ENCODE measurements at regions not wholly inside any gene's neighbourhood (a gene's known extent, or its start where the extent isn't known, plus 50 kb on each side); places are given as distances from the start of the nearest gene placed in this dataset.

DNA sequence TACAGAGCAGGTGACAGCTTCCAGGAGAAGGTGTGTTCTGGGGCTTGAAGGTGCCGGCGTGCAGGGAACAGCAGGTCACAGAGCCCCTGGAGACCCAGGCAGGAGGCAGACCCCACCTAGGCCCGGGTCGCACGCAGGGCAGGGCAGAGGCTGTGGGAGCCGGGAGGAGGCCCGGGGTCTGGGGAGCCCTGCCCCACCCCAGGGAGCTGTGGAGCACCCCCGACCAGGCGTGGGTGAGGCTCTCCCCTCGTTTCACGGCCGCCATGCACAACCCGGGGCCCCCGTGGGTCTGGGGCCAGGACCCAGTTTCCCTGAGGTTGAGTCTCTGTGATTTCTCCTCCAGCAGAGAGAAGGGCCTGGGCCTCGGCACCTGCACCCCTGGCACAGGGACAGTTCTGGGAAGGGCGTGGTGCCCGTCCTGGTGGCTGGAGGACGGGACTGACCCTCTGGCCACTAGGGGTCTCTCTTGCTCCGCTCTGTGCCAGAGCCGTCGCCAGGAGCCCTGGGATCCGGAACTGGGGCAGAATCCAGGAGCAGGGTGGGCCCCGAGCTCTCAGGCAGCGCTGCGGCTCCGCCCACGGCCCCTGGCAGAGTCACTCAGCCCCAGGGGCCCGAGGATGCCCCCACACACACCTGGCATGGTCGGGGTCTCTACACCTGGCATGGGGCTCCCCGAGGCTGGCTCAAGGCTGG, 75.2 kb upstream of the FBRSL1 start:
- DNase-seq: peak; percentile 61 to 78
- Histone ChIP-seq H3K9me3 (no peaks in the 10 kb centered on the region), H3K27ac (no peak overlapping the region), H3K36me3 (no peaks in the 10 kb centered on the region), H3K4me1 (peaks cover 0 to 11% (median 2%) of the 10 kb centered on the region in 4 donors), H3K27me3 (peaks cover 0 to 70% of the 10 kb centered on the region in 2 donors), H3K4me3 (no peak overlapping the region)
- TF ChIP-seq, protein P1, sequence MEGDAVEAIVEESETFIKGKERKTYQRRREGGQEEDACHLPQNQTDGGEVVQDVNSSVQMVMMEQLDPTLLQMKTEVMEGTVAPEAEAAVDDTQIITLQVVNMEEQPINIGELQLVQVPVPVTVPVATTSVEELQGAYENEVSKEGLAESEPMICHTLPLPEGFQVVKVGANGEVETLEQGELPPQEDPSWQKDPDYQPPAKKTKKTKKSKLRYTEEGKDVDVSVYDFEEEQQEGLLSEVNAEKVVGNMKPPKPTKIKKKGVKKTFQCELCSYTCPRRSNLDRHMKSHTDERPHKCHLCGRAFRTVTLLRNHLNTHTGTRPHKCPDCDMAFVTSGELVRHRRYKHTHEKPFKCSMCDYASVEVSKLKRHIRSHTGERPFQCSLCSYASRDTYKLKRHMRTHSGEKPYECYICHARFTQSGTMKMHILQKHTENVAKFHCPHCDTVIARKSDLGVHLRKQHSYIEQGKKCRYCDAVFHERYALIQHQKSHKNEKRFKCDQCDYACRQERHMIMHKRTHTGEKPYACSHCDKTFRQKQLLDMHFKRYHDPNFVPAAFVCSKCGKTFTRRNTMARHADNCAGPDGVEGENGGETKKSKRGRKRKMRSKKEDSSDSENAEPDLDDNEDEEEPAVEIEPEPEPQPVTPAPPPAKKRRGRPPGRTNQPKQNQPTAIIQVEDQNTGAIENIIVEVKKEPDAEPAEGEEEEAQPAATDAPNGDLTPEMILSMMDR (IDR thresholded peaks at IDR 0.05): peak; percentile 77 to 85
- intact Hi-C loops (cut with DNase I; ENCODE audit: low total_unique reads): loop anchor here (5.0 kb wide), 3 partner anchors 108 to 262 kb away; partner anchors contain the start of gene LRCOL1

DNA sequence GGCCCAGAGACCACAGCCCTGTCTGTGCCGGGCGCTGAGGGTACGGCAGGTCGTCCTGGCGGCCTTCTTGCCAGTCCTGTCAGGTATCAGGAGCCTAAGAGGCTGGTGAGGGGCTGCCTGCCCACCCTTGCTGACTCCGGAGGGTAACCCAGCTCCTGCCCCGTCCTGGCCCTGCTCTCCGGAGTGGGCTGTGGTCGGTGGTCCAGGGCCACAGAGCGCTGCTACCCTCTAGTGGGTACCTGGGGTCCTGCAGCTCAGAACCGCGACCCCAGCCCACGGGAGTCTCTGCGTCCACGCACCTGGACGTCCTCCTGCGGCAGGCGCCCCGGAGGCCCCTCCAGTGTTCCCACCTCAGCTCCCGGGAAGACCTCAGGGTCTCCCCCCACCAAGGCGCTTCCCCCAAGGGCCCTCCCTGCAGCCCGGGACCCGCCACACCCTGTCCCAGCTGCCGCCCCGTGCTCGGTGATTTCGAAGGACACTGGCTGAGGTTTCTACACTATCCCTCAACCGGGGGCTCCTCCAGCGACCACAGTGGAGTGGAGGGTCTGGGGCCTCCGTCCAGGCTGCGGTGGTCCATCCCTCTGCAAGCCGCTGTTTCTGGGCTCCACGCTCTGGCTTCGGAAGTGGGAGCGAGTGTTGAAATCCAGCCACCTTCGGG, 75.9 kb upstream of the FBRSL1 start:
- DNase-seq: no peak
- no peaks in the 10 kb centered on the region for H3K9me3 ChIP-seq
- intact Hi-C loops (cut with DNase I; ENCODE audit: low total_unique reads): loop anchor here (5.0 kb wide), 2 partner anchors 198 to 262 kb away; partner anchors contain the start of gene LRCOL1
- H3K36me3 ChIP-seq: no peaks in the 10 kb centered on the region
- no peak overlapping the region for H3K27ac ChIP-seq
- H3K4me1 ChIP-seq: peaks cover 0 to 11% (median 2%) of the 10 kb centered on the region in 4 donors
- TF ChIP-seq, protein P1 (IDR thresholded peaks at IDR 0.05): peak in 1 of 2 experiments; percentile 14
- peaks cover 0 to 72% of the 10 kb centered on the region in 2 donors for H3K27me3 ChIP-seq
- H3K4me3 ChIP-seq: no peak overlapping the region

DNA sequence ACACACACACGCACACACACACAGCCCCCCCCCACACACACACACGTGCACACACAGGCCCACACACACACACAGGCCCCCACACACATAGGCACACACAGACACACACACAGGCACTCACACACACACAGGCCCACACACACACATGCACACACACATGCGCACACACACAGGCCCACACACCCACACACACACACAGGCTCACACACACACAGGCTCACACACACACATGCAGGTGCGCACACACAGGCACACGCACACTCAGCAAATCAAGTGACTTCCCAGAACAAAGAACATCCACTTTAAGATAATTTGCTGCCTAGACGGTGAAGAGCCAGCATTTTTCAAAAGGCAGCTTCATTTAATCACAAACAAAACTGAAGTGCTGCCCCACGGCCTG, 78.5 kb upstream of the FBRSL1 start:
- Histone ChIP-seq H3K36me3 (no peaks in the 10 kb centered on the region), H3K4me1 (peaks cover 0 to 14% (median 2%) of the 10 kb centered on the region in 4 donors), H3K9me3 (no peaks in the 10 kb centered on the region), H3K4me3 (no peak overlapping the region), H3K27ac (no peak overlapping the region), H3K27me3 (peaks cover 0 to 74% of the 10 kb centered on the region in 2 donors)
- no peak for DNase-seq
- intact Hi-C loops (cut with DNase I; ENCODE audit: low total_unique reads): loop anchor here (5.0 kb wide), 2 partner anchors 201 to 259 kb away; partner anchors contain the start of gene LRCOL1
- TF ChIP-seq, protein P1 (IDR thresholded peaks at IDR 0.05): no peak

DNA sequence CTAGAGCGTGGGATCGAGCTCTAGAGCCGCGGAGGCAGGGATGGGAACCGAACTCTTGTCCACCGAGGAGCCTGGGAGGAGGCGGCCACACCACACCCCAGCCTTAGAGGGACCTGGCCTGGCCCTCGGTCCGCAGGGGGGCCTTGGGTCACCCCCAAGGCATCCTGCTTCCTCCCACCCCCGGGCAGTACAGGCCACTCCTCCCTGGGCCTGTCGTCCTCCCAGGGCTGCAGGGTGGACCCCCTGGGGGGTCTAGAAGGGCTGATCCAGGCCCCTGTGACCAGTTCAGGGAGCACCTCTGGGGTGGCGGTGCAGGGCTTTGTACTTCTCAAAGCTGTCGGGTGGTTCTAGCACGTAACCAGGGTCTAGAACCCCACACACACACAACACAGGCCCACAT, 79.1 kb upstream of the FBRSL1 start:
- Histone ChIP-seq H3K9me3 (no peaks in the 10 kb centered on the region), H3K36me3 (no peaks in the 10 kb centered on the region), H3K27ac (no peak overlapping the region), H3K4me3 (no peak overlapping the region), H3K4me1 (peaks cover 0 to 14% (median 2%) of the 10 kb centered on the region in 4 donors), H3K27me3 (peaks cover 0 to 74% of the 10 kb centered on the region in 2 donors)
- TF ChIP-seq, protein P1 (IDR thresholded peaks at IDR 0.05): no peak
- DNase-seq: no peak
- intact Hi-C loops (cut with DNase I; ENCODE audit: low total_unique reads): loop anchor here (5.0 kb wide), 2 partner anchors 201 to 259 kb away; partner anchors contain the start of gene LRCOL1

DNA sequence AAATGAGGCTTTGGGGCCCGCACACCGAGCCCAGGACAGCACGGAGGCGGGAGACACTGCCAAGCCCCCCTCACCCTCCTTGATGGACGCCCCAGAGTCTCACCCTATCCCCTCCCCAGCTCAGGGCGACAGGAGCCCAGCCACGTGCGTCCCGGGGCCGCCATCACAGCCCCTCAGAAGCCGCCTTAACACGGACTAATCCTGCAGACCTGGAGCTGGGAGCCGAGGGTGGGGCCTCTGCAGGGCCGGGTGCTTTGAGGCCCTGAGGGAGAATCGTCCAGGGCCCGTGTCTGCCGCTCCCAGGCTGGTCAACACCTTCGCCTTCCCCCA, 79.7 kb upstream of the FBRSL1 start:
- intact Hi-C loops (cut with DNase I; ENCODE audit: low total_unique reads): loop anchor here (5.0 kb wide), 2 partner anchors 202 to 258 kb away; partner anchors contain the start of gene LRCOL1
- H3K36me3 ChIP-seq: no peaks in the 10 kb centered on the region
- H3K27me3 ChIP-seq: peaks cover 0 to 74% of the 10 kb centered on the region in 2 donors
- DNase-seq: no peak
- no peak overlapping the region for H3K27ac ChIP-seq
- peaks cover 0 to 13% (median 2%) of the 10 kb centered on the region in 4 donors for H3K4me1 ChIP-seq
- H3K9me3 ChIP-seq: no peaks in the 10 kb centered on the region
- TF ChIP-seq, protein P1 (IDR thresholded peaks at IDR 0.05): no peak
- no peak overlapping the region for H3K4me3 ChIP-seq
